GM23338 (cell line): ENCODE measurements at regions not wholly inside any gene's neighbourhood (a gene's known extent, or its start where the extent isn't known, plus 50 kb on each side); places are given as distances from the start of the nearest gene placed in this dataset.
"Not testable (repeated sequence)": the region's sequence is repeated elsewhere in the genome, so short reads cannot be mapped to it uniquely, and the experiment has no call there.

Source experiments
- CREB1 ChIP-seq: fragments of 250-450 bp; sonication (Bioruptor Pico); IDR thresholded peaks from 2 replicates; pipeline ENCODE4 v1.5.0; 2020; ENCODE audit warnings: low read depth, mild to moderate bottlenecking, moderate library complexity
- CTCF ChIP-seq, 2 experiments: fragments of 200-600 bp in 1 of 2; sonication (generic) in 1 of 2; conservative IDR thresholded peaks; 2 replicates each; pipeline versions ENCODE4 v1.5.1 to v1.6.1; 2016 to 2017; ENCODE audit warnings: antibody characterized with exemption in 2 of 2, low read depth in 2 of 2, mild to moderate bottlenecking in 2 of 2, moderate library complexity in 1 of 2
- EZH2 ChIP-seq: fragments of 200-600 bp; sonication (generic); IDR thresholded peaks from one replicate; pipeline ENCODE4 v1.8.0; 2017; ENCODE audit warnings: antibody characterized with exemption, mild to moderate bottlenecking, low read depth; ENCODE audit not compliant: unreplicated experiment
- EZH2phosphoT487 ChIP-seq: fragments of 200-600 bp; sonication (generic); IDR thresholded peaks from one replicate; pipeline ENCODE4 v1.8.1; 2018; ENCODE audit warnings: antibody characterized with exemption; ENCODE audit not compliant: unreplicated experiment
- JUNB ChIP-seq: IDR thresholded peaks from one replicate; pipeline ENCODE4 v1.6.1; 2016; ENCODE audit warnings: antibody characterized with exemption; ENCODE audit not compliant: unreplicated experiment
- POLR2AphosphoS5 ChIP-seq: IDR thresholded peaks from 2 replicates; pipeline ENCODE4 v1.6.1; 2016; ENCODE audit warnings: antibody characterized with exemption, low read depth
- REST ChIP-seq: IDR thresholded peaks from one replicate; pipeline ENCODE4 v1.6.1; 2018; ENCODE audit warnings: antibody characterized with exemption; ENCODE audit not compliant: unreplicated experiment
- STAT1 ChIP-seq: IDR thresholded peaks from one replicate; pipeline ENCODE4 v1.6.1; 2016; ENCODE audit warnings: antibody characterized with exemption; ENCODE audit not compliant: unreplicated experiment

GRCh38 chr4:36613142-36613541 is 331.7 kb downstream of the DTHD1 start:
- TF ChIP-seq CTCF (conservative IDR thresholded peaks at IDR 0.05; ENCODE audit: low read depth in 2 of 2); EZH2; JUNB; POLR2AphosphoS5; STAT1; REST; EZH2phosphoT487; CREB1 (CRISPR knock-in tag): not testable (repeated sequence)
